ENCODE measurements at regions not wholly inside any gene's neighbourhood (a gene's known extent, or its start where the extent isn't known, plus 50 kb on each side); places are given as distances from the start of the nearest gene placed in this dataset.

- TF ChIP-seq ZBTB11 (CRISPR knock-in tag; IDR thresholded peaks at IDR 0.05) (no peak), SP1 (IDR thresholded peaks at IDR 0.05; ENCODE audit: low read depth, low read length) (no peak)
These were observed 349.2 kb upstream of the MCTP2 start (continued) for GRCh38 chr15:93882141-93882540.

GRCh38 chr15:93881310-93881709 lies 350.1 kb upstream of the MCTP2 start:
- no peak overlapping the region for H3K4me3 ChIP-seq
- CTCF ChIA-PET: no interaction called here
- no peak overlapping the region for H3K9ac ChIP-seq (ENCODE audit: control insufficient read depth, insufficient read depth, low read length)
- H3K4me1 ChIP-seq (ENCODE audit: control insufficient read depth, insufficient read depth, low read length): no peaks in the 10 kb centered on the region
- in situ Hi-C loops (cut with MboI): no loop called here
- H3K27me3 ChIP-seq (replicated peaks in 1 of 2; ENCODE audit: control insufficient read depth in 2 of 2, insufficient read depth in 2 of 2, low read length in 1 of 2): no peaks in the 10 kb centered on the region; a peak in 1 of 4 replicates
- POLR2A ChIA-PET: no interaction called here
- no peaks in the 10 kb centered on the region for H4K20me1 ChIP-seq (ENCODE audit: control insufficient read depth, insufficient read depth)
- RAD21 ChIA-PET (ENCODE audit: unreplicated experiment): no interaction called here
- ATAC-seq (no peak), FAIRE-seq (no peak), DNase-seq (ENCODE audit: low read depth, low spot score) (no peak)
- H2AFZ ChIP-seq (ENCODE audit: control insufficient read depth, low read depth, low read length): no peak overlapping the region
- SMC1A ChIA-PET (ENCODE audit: uncharacterized antibody, unreplicated experiment): no interaction called here
- no peak overlapping the region for H3K4me2 ChIP-seq (ENCODE audit: control insufficient read depth, insufficient read depth)
- no peak overlapping the region for H3K27ac ChIP-seq (ENCODE audit: control insufficient read depth, insufficient read depth)
- no TSS peak for BruUV-seq (replicated peaks)
- no peaks in the 10 kb centered on the region for H3K9me3 ChIP-seq (replicated peaks; ENCODE audit: control insufficient read depth, insufficient read depth, low read length)
- no peaks in the 10 kb centered on the region for H3K79me2 ChIP-seq (ENCODE audit: control insufficient read depth, insufficient read depth, low read length)
- H3K36me3 ChIP-seq (ENCODE audit: control insufficient read depth in 2 of 2, insufficient read depth in 2 of 2, low read length in 1 of 2): no peaks in the 10 kb centered on the region
- intact Hi-C loops (cut with micrococcal nuclease; ENCODE audit: unreplicated experiment): no loop called here
- TF ChIP-seq POLR2AphosphoS2 (IDR thresholded peaks at IDR 0.05; ENCODE audit: low read depth, low read length): no peak
- TF ChIP-seq PML (IDR thresholded peaks at IDR 0.05; ENCODE audit: low read length): no peak
- no peak for TF ChIP-seq RBBP5 (conservative IDR thresholded peaks at IDR 0.05)
- no peak for TF ChIP-seq SMARCA5 (IDR thresholded peaks at IDR 0.05)
- no peak for TF ChIP-seq EED (IDR thresholded peaks at IDR 0.05; ENCODE audit: low read depth)
- no peak for TF ChIP-seq RELB (IDR thresholded peaks at IDR 0.05; ENCODE audit: low read depth)
- no peak for TF ChIP-seq USF1 (IDR thresholded peaks at IDR 0.05; ENCODE audit: borderline replicate concordance, extremely low read length, insufficient read depth, low read depth, low read length)
- no peak for TF ChIP-seq HSF1 (IDR thresholded peaks at IDR 0.05; ENCODE audit: low read depth, low read length)
- TF ChIP-seq POU2F2 (IDR thresholded peaks at IDR 0.05; ENCODE audit: borderline replicate concordance, low read depth, low read length): no peak
- TF ChIP-seq MTA2 (IDR thresholded peaks at IDR 0.05; ENCODE audit: low read depth): no peak
- no peak for TF ChIP-seq ZBTB4 (CRISPR knock-in tag; IDR thresholded peaks at IDR 0.05)
- TF ChIP-seq HCFC1 (IDR thresholded peaks at IDR 0.05; ENCODE audit: low read length): no peak

All from GM12878 (cell line).